ENCODE measurements at regions not wholly inside any gene's neighbourhood (a gene's known extent, or its start where the extent isn't known, plus 50 kb on each side); places are given as distances from the start of the nearest gene placed in this dataset.

DNA sequence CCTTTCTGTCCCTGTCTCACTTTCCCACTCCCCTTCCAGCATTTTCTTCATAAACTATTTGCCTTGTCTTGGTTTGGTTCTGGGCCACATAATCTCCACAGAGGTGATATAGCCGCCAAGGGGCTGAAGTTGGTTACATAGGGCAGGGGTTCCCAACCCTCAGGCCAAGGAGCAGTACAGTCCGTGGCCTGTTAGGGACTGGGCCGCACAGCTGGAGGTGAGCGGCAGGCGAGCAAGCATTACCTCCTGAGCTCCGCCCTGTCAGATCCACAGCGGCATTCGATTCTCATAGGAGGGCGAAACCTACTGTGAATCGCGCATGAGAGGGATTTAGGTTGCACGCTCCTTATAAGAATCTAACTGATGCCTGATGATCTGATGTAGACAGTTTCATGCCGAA, 80.6 kb upstream of the HIF1A start:
- H3K27me3 Mint-ChIP-seq (ENCODE audit: insufficient read depth) = no peaks in the 10 kb centered on the region
- 95 to 96% methylated on average over 12 to 13 of the region's 13 CpGs for WGBS, 2 experiments (ENCODE audit: insufficient coverage in 1 of 2, insufficient read length in 1 of 2)
- H3K9me3 Mint-ChIP-seq = no peaks in the 10 kb centered on the region
- no peaks in the 10 kb centered on the region for H3K27me3 ChIP-seq (ENCODE audit: control insufficient read depth, insufficient read depth, low read length, poor library complexity, severe bottlenecking)
- TF ChIP-seq CTCF (conservative IDR thresholded peaks at IDR 0.05) = no peak
- H3K27ac ChIP-seq (ENCODE audit: low read depth, low read length) = no peak overlapping the region
- H3K4me1 ChIP-seq (ENCODE audit: control insufficient read depth, insufficient read depth, low read length) = no peaks in the 10 kb centered on the region
- H3K27ac Mint-ChIP-seq = no peak overlapping the region
- H3K9me3 ChIP-seq (ENCODE audit: control insufficient read depth, low read length) = no peaks in the 10 kb centered on the region
- H3K4me3 ChIP-seq (ENCODE audit: low read length) = no peak overlapping the region
- H3K9ac ChIP-seq (ENCODE audit: extremely low read depth, low read length, poor library complexity, severe bottlenecking) = no peak overlapping the region
- H3K4me1 Mint-ChIP-seq = peaks cover 19% of the 10 kb centered on the region
- no peak for DNase-seq
- no peaks in the 10 kb centered on the region for H3K36me3 Mint-ChIP-seq (ENCODE audit: low read depth)
- H3K4me3 Mint-ChIP-seq = no peak overlapping the region
- H3K36me3 ChIP-seq (ENCODE audit: control insufficient read depth, insufficient read depth, low read length) = no peaks in the 10 kb centered on the region

DNA sequence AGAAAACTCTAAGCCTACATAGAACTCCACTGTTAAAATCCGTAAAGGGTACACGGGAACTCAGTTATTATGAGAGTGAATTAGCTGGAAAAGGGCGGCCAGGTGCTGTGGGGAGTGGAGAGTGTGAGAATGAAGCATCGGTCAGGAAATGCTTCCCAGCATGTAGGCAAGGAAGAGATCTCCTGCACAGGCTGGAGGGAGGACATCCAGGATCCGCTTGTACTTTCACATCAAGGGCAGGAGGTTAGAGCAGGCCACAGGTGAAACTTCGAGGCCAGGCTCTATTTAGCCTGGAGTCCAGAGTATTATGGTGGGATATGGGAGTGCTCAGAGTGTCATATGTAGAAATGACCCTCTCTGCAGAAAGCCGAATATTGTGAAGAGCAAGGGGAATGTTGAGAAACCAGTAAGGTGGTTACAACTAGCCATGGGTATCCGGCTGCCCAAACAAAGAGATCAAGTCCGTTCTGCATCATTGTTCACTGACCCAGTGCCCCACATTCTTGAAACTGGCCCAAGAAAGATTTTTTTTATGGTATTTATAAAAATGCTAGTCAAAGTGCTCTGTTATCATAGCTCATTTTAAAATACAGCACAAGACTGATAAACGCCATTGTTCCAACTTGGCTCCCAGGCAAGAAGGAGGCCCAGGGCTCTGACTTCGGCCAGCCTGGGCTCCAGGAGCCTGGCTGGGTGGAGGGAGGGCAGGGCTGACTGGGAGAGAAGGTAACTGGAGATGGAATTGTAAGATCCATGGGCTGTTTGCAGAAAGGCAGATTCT, 79.4 kb upstream of the HIF1A start:
- no peak for TF ChIP-seq CTCF (conservative IDR thresholded peaks at IDR 0.05)
- Mint-ChIP-seq H3K27ac (peak overlapping the region; percentile 21), H3K9me3 (no peaks in the 10 kb centered on the region), H3K4me3 (no peak overlapping the region), H3K4me1 (peaks cover 15% of the 10 kb centered on the region), H3K36me3 (ENCODE audit: low read depth) (no peaks in the 10 kb centered on the region), H3K27me3 (ENCODE audit: insufficient read depth) (no peaks in the 10 kb centered on the region)
- 87% methylated on average over 10 to 11 of the region's 11 CpGs for WGBS, 2 experiments (ENCODE audit: insufficient coverage in 1 of 2, insufficient read length in 1 of 2)
- Histone ChIP-seq H3K9me3 (ENCODE audit: control insufficient read depth, low read length) (no peaks in the 10 kb centered on the region), H3K36me3 (ENCODE audit: control insufficient read depth, insufficient read depth, low read length) (no peaks in the 10 kb centered on the region), H3K27me3 (ENCODE audit: control insufficient read depth, insufficient read depth, low read length, poor library complexity, severe bottlenecking) (no peaks in the 10 kb centered on the region), H3K9ac (ENCODE audit: extremely low read depth, low read length, poor library complexity, severe bottlenecking) (no peak overlapping the region), H3K27ac (ENCODE audit: low read depth, low read length) (no peak overlapping the region), H3K4me1 (ENCODE audit: control insufficient read depth, insufficient read depth, low read length) (no peaks in the 10 kb centered on the region), H3K4me3 (ENCODE audit: low read length) (no peak overlapping the region)
- no peak for DNase-seq

GRCh38 chr14:61616524-61617185, 78.7 kb upstream of the HIF1A start:
- WGBS, 2 experiments (ENCODE audit: insufficient coverage in 1 of 2, insufficient read length in 1 of 2) = 89 to 92% methylated on average over 4 of the region's 4 CpGs
- peaks cover 15% of the 10 kb centered on the region for H3K4me1 Mint-ChIP-seq
- H3K27ac Mint-ChIP-seq = peak overlapping the region; percentile 21

More at GRCh38 chr14:61616524-61617185, 78.7 kb upstream of the HIF1A start:
- H3K27ac ChIP-seq (ENCODE audit: low read depth, low read length) = no peak overlapping the region
- H3K4me1 ChIP-seq (ENCODE audit: control insufficient read depth, insufficient read depth, low read length) = no peaks in the 10 kb centered on the region
- H3K9ac ChIP-seq (ENCODE audit: extremely low read depth, low read length, poor library complexity, severe bottlenecking) = no peak overlapping the region
- Mint-ChIP-seq H3K27me3 (ENCODE audit: insufficient read depth) (no peaks in the 10 kb centered on the region), H3K4me3 (no peak overlapping the region), H3K9me3 (no peaks in the 10 kb centered on the region), H3K36me3 (ENCODE audit: low read depth) (no peaks in the 10 kb centered on the region)
- TF ChIP-seq CTCF (conservative IDR thresholded peaks at IDR 0.05) = no peak
- H3K36me3 ChIP-seq (ENCODE audit: control insufficient read depth, insufficient read depth, low read length) = no peaks in the 10 kb centered on the region
- DNase-seq = no peak
- no peak overlapping the region for H3K4me3 ChIP-seq (ENCODE audit: low read length)
- no peaks in the 10 kb centered on the region for H3K9me3 ChIP-seq (ENCODE audit: control insufficient read depth, low read length)
- no peaks in the 10 kb centered on the region for H3K27me3 ChIP-seq (ENCODE audit: control insufficient read depth, insufficient read depth, low read length, poor library complexity, severe bottlenecking)
